Activated CD8-positive, alpha-beta memory T cell treated with anti-CD3 and anti-CD28 coated beads for 1 hour (primary cell): ENCODE measurements at regions not wholly inside any gene's neighbourhood (a gene's known extent, or its start where the extent isn't known, plus 50 kb on each side); places are given as distances from the start of the nearest gene placed in this dataset.

Experiments used
- DNase-seq, 2 donors: peaks; one replicate each; pipeline ENCODE4 v3.0.0-alpha.2; 2020; ENCODE audit warnings: low read depth in 1 of 2; ENCODE audit errors: extremely low read depth in 1 of 2

DNA sequence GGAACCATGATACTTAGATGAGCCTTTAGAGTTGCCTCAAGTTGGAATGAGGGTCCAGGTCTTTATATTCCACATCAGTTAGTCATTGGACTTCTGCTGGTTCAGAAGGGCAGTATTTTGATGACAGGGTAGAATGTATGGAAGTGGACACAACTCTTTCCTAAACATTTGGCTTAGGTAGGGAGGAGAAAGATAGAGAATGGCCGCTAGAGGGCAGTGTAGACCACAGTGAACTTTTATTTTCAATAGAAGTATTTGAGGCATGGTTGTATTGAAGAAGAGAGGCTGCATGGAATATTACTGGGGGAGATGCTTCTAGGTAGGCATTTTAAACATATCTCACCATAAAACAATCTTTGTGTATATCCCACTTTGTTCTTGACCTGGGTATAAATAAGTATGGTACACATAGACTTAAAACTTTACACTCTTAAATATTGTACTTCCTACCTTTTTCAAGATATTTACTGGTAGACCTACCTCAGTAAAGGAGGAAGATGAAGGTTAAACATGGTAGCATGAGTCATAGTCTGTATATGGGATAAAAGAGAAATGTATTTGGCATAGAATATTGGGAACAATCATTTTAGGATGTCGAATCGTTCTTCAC is 497.6 kb upstream of the FAM98A start:
- DNase-seq = peak in 1 of 2 donors; percentile 6

DNA sequence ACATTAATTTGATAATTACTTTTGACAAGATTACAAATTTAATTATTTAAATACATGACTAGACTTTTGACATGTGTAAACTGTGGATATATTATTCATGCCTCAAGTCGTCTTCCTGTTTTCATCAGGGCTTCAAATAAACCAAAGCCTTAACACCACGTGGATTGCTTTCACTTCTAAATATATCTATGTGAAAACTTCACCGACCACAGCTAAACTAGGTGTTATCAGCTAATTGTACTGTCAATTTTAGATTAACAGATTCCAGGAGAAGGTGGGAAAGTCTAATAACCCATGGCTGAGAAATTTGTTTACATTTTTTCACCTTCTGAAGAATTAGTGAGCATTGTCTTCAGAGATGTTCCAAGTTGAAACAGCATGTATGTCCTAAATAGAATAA is 494.7 kb upstream of the FAM98A start:
- no peak for DNase-seq

DNA sequence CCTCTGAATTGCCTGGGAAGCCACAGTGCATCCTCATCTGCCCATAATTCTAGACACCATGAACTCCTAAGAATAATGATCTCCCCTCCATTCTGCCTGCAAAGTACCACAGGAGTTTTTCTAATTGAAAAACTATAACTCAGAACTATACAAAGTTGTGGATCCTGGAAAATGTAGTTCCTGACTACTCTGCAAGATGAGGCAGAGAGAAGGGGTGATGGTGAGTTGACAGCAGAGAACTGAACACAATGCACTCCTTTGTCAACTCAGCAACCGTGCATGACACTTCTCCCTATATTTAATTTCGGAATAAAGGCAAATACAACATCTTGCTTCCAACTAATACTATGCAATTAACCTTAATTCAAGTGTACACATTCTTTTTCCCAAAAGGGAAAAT is 471.1 kb upstream of the FAM98A start:
- DNase-seq = no peak

DNA sequence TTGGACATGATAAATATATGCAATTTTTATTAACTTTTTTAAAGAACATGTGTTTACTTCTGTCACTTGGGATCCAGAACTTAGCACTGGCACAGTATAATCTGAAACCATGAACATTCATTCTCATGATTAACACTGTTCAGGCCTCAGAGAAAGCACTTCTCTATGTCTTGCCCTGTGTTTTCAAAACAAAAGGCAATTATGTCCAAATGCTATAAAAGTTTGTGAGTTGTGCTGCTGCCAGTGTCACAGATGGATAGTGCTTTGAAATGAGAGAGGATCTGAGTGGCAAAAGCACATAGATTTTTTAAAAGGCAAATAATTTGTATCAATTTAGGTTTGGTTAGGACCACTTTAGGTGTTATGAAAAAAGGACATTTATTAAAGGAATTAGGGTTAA is 470.5 kb upstream of the FAM98A start:
- DNase-seq = no peak

DNA sequence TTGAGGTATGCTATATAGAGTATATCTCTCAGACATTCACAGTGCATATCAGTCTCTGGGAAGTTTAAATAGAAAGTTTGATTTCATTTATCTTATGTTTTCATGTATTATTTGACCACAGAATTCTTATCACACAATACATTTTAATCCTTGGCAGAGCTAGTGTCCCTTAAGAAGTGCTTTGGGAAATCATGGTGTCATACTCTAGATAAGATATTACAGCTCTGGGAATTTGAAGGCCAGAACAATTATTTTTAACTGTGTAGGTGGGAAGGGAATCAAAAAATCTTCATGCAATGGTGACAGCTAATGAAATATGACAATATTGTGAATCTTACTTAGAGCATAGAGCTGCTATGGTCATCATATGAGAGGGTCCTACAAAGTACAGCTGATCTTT is 451.3 kb upstream of the FAM98A start:
- DNase-seq = no peak

DNA sequence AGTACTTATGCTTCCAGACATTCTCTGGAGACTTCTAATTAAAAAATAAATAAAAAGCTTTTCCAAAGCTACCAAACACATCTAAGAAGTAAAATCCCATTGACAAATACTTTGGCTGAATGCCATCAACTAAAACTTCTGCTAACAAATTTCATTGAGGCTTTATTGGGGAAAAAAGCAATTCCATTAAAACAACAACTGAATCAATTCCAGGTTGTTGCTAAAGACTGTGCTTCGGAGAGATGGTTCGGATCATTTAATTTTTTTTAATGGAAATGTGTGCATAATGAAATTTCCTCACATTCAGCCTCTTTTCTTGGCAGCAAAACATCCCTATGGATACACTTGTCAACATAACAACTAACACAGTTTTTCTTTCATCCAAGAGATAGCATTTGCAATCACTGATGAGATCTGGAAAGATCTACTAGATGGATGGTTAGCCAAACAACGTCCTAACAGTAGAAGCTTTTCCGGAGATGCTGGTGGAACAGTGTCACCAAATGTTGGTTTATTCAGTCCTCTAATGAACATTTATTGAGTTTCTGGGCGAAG is 446.1 kb upstream of the FAM98A start:
- DNase-seq = no peak

DNA sequence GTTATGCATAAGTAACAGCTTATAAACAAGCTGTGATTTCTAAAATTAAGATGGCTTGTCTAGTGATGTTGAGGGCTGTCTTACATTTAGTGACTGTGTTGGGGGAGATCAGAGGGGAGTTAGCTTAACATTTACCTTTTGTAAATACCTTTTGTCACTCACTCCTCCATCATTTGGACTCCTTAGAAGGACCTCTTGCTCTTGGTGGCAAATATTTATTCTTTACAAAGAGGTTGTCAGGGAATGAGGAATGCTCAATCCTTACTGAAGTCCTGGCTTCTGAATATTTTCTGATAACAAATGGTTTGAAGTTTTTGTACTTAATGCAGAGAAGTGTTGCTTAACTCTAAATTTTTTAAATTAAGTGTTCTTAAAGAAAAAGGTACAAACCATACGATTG is 438.8 kb upstream of the FAM98A start:
- no peak for DNase-seq

DNA sequence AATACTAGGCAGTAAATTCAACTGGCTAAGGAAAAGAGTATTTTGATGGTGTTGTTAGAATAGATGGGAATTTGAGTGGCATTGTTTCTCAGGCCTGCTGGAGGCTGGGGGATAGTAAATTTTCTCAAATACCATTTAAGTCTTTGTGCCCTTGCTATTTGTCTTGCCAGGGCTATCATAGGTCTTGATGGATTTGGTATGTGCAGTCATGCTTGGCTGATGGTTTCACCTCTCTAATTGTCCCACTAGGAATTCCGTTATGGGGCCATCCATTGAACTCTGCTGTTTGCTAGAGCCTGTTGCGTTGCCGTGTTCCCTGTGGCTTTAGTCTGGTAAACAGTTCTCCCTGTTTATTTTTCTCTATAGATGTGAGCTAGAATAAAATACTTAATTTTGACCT is 438.1 kb upstream of the FAM98A start:
- no peak for DNase-seq

DNA sequence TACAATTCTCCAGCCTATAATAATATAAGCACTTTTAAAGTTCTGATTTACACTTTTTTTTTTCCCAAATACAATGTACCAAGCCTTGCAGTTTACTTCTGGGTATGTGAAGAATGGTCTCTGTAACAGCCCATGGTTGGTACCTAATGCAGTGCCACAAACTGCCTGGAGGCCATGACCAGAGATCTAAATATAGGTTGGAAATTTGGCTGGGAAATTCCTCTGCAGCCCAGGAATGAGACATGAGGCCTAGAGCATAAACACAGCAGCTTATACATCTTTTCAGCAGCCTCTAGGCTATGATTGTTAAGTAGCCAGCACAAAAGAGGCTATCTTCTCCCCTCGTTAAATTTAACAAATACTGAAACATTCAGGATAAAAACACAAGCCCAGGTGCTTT is 432.0 kb upstream of the FAM98A start:
- no peak for DNase-seq

DNA sequence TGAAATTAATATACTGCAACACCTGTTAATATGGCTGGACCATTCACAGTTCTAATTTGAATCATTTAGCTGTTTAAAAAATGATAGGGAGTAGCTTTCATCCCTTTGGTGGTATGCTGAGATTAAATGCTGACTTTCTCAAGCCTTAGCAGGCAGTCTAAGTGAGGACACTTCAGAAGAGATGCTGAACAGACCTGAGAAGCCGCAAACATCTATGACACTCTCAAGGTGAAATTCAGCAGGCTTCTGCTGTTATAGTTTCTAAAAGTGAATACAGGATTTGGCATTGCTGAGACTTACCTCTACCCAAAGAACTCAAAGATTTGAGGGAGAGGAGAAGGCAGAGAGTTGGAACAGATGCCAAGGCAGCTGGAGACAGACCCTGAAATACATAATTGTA is 431.2 kb upstream of the FAM98A start:
- no peak for DNase-seq

DNA sequence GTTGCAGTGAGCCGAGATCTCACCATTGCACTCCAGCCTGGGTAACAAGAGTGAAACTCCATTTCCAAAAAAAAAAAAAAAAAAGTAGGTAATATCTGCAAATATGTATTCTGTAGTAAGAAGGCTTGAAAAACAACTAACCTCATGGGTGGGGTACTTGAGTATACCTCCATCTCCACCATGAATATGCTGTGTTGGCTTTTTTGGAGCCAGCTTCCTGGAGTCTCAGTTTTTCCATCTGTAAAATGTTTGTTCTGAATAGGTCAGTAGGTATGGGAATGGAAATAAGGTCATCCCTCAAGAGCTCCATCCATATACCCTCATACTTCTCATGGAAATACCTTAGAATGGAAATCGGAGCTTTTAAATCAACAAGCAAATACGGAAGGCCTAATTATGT is 430.0 kb upstream of the FAM98A start:
- no peak for DNase-seq

DNA sequence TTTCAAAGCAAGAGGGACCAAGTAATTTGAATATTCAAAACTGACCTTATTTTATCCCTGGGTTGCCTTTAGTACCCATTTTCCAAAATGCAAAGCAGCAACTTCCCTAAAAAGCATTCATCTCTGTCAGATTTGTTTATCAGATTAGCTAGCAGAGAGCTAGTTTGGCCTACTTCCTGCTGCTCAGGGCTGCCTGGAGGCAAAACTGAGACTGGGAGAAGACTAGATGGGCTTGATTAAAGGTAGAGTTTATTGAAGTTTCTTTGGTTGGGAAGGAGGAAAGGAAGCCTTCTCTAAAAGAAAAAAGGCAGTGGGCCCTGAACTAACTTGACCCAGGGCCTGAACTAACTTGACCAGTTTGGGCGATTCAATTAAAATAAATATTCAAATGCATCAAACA is 426.1 kb upstream of the FAM98A start:
- no peak for DNase-seq

DNA sequence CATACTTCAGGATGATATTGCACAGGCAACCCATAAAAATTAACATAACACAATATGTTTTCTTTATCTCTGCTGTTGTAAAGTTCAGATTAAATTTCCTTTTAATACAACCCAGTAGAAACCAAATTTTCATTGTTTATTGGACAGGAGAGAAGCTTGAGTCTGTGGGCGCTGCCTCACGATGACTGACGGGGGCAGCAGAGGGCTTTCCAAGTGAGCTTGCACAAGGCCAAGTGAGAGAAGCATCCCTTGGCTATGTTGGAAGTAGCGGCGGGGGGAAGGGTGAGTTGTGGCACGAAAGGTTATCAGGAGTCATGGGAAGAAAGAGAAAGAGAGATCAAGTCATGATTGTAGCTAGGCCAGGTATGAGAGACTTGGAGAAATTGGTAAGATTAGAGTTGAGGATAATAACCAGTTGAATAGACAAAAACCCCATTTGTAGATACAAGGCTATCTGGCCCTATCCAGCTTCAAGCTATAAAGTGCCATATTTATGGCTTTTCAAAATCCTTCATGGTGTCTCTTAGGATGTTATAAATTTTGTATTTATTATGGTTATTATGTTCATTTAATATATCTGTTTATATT is 413.7 kb upstream of the FAM98A start:
- DNase-seq = no peak

DNA sequence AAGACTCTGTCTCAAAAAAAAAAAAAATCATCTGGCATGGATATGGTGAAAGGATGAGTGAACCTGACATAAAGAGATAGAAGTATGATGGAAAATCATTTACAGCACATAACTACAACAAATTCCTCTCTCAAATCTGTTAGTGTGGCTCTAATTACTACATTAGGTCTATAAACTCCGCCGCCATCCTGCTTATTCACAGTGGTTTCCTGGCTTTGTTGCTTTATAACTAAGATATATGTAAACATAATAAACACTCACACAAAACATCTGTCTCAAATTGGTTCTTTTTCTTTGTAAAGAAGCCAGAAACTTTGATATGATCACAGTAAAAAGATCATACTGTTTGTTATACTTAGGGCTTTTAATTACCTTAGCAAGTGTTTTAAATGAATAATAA is 412.6 kb upstream of the FAM98A start:
- no peak for DNase-seq

DNA sequence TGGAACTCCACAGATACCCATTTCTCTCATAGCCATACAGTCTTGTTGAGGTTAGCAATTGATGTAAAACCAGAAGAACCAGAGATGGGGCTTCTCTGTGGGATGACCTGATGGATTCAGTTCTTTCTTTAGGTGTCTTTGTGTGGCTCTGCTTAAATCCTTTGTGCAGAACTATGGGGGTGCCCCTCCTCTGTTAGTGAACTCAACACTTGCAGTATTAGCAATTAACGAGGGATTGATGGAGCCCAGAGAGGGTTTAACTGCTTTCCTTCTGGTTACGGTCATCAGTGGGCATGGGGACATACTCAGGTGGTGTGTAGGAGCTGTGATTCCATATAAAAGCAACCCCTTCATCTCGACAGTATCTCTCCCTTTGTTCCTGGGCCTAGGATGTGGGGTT is 406.8 kb upstream of the FAM98A start:
- DNase-seq = no peak

DNA sequence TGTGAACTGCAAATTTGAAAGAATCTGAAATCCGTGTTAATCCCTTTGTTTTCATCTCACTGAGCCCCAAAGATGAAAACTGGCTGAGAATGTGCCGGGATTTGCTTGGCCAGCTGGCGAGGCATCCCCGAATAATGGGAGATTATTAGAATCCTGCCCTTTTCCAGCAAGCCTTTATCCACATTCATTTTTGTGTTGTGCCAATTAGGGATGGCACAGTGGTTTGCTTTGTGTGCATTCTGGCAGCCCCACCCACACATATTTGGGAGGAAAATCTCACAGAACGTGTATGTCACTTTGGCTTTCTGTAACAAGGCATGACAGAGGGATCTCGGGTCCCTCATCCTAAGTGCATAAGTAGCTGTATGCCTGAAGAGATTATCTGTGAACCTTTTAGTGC is 405.8 kb upstream of the FAM98A start:
- DNase-seq = no peak

DNA sequence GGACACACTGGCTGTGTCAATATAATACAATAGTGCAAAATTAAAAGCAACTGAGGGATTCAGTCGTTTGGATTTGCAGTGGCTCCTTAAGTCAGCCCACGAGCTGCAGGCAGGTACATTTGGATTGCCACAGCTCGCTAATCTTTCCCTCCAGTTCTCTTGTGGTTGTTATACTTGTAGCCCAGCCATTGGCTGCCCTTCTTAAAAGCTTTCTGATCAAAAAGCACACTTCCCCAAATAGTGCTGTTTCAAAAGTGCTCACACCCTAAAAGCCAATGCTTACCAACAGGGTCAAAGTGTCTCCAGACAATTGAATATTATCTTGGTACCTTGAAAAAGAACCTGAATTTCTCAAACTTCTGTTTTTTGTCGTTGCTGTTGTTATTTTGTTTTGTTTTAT is 404.7 kb upstream of the FAM98A start:
- no peak for DNase-seq

DNA sequence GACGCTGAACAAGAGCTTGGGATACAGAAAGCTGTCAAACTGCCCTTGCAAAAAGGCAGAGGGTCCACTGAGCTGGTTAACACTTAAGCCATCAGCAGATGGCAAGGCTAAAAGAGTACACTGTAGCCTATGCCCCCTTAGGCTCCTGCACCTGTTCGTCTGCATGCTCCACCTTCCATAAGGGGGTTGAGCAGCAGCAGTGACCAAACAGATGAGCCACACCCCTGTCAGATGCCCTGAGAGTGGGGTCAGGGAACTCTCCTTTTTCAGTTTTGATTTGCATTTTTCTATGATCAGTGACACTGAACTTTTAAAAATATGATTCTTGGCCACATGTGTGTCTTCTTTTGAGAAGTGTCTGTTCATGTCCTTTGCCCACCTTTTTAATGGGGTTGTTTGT is 402.5 kb upstream of the FAM98A start:
- DNase-seq = no peak

DNA sequence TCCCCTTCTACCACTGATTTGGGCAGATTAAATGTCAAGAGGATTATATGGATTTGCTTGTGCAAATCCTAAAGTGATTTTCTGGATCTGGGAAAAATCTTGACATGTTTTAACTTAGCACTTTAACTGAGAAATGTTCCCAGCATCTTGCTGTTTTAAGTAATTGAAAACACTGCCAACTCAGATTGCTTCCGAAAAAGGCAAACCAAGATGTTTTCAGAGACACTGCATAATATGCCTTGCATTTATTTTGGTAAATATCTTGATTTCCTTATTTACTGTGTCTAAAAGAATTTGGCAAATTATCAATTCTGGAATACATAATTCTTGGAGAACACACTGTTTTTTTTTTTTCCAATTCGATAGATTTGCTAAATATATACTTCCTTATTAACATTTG is 385.0 kb upstream of the FAM98A start:
- no peak for DNase-seq

DNA sequence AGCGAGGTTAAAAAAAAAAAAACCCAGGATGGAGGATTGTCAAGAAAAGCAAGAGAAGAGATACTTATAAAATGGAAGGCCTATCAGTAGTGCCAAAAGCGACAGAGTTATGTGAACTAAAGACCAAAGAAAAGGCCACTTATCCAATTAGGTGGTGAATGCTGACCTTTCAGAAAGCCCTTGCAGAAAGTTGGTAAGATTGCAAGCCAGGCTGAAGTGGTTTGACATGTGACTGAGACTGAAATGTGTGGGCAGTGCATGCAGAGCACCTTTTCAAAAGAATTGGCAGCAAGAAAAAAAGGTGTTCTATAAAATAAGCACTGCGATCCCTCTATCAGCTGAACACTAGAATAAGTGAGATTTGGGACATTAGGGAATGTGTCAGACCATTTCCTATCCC is 379.4 kb upstream of the FAM98A start:
- no peak for DNase-seq

DNA sequence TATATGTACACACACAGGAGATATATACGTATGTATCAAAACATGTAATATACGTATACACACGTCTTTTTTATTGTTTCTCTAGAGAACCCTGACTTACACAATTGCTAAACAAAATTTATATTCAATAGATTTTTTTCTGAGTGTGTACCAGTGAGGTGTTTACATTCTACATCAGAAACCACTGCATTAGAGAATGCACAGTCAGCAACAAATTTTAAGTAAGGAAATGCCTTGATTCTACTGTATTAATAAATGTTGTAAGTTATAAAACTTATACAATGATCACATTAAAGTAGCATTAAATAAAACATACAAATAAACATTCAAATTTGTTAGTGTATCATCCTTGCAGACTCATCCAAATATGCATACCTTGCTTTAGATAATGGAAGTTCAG is 376.4 kb upstream of the FAM98A start:
- DNase-seq = no peak

DNA sequence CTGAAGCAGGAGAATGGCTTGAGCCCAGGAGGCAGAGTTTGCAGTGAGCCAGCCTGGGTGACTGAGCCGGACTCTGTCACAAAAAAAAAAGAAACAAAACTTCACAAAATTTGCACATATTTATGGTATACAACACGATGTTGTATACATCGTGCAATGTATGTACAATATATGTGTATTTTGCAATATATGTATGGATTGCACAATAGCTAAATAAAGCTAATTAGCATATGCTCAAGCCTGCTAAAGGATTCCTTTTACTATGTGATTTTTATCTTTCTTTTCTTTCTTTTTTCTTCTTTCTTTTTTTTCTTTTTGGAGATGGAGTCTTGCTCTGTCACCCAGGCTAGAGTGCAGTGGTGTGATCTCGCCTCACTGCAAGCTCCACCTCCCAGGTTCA is 368.0 kb upstream of the FAM98A start:
- no peak for DNase-seq

DNA sequence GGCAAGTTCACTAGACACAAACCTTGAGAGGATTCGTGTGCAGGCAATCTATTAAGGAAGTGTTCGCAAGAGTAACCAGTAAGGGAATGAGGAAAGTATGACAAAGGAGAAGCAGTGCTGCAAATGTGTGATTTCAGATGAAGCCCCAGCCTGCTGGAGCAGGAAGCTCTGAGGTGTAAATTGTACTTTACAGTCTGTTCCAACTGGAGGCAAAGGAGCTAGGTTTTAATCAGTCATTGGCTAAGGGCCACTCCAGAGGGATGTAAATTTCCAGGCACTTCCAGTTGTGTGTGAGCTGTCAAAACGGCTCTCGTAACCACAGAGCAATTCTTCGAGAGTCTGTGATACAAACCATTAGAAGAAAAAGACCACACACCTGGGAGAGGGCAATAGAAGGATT is 359.5 kb upstream of the FAM98A start:
- no peak for DNase-seq
